Neural progenitor cell (in vitro differentiated cells): ENCODE measurements at regions not wholly inside any gene's neighbourhood (a gene's known extent, or its start where the extent isn't known, plus 50 kb on each side); places are given as distances from the start of the nearest gene placed in this dataset.

Experiments
- DNase-seq: peaks from one replicate; pipeline ENCODE4 v3.0.0-alpha.2; 2016; ENCODE audit warnings: low spot score
- H2AFZ ChIP-seq: fragments of 200-600 bp; sonication (generic); replicated peaks from 2 replicates; pipeline ENCODE4 v1.6.1; 2016; ENCODE audit warnings: antibody characterized with exemption
- H3F3A ChIP-seq: fragments of 200-600 bp; sonication (generic); 2 replicates; pipeline ENCODE4 v1.6.1; 2016; ENCODE audit warnings: antibody characterized with exemption, low read depth
- H3K27ac ChIP-seq: fragments of 200-600 bp; sonication (generic); 2 replicates; pipeline ENCODE4 v1.5.1; 2016; ENCODE audit warnings: mild to moderate bottlenecking
- H3K27me3 ChIP-seq: fragments of 200-600 bp; sonication (generic); 2 replicates; pipeline ENCODE4 v1.6.1; 2016; ENCODE audit warnings: mild to moderate bottlenecking, moderate library complexity
- H3K36me3 ChIP-seq: fragments of 200-600 bp; sonication (generic); 2 replicates; pipeline ENCODE4 v1.5.1; 2016
- H3K4me1 ChIP-seq: fragments of 200-600 bp; sonication (generic); 2 replicates; pipeline ENCODE4 v1.6.1; 2016; ENCODE audit warnings: mixed run types
- H3K4me2 ChIP-seq: fragments of 200-600 bp; sonication (generic); 2 replicates; pipeline ENCODE4 v1.6.1; 2016
- H3K4me3 ChIP-seq: fragments of 200-600 bp; sonication (generic); 2 replicates; pipeline ENCODE4 v1.5.1; 2016
- H3K79me2 ChIP-seq: fragments of 200-600 bp; sonication (generic); 2 replicates; pipeline ENCODE4 v1.6.1; 2016; ENCODE audit warnings: low read depth
- H3K9ac ChIP-seq: fragments of 200-600 bp; sonication (generic); 2 replicates; pipeline ENCODE4 v1.6.1; 2016
- H3K9me3 ChIP-seq: fragments of 200-600 bp; sonication (generic); 2 replicates; pipeline ENCODE4 v1.5.1; 2016; ENCODE audit warnings: low read depth
- H4K20me1 ChIP-seq: fragments of 200-600 bp; sonication (generic); 2 replicates; pipeline ENCODE4 v1.6.1; 2016; ENCODE audit warnings: low read depth
- H3K27ac Mint-ChIP-seq: 3 replicates; pipeline ENCODE4 v1.8.0; 2021; ENCODE audit warnings: mixed read lengths
- H3K27me3 Mint-ChIP-seq: 2 replicates; pipeline ENCODE4 v1.8.0; 2022; ENCODE audit warnings: low read depth, mild to moderate bottlenecking, inconsistent platforms, moderate library complexity, mixed read lengths; ENCODE audit not compliant: insufficient read depth
- H3K36me3 Mint-ChIP-seq: 3 replicates; pipeline ENCODE4 v1.8.0; 2021; ENCODE audit warnings: mixed read lengths
- H3K4me1 Mint-ChIP-seq: 3 replicates; pipeline ENCODE4 v1.8.0; 2021; ENCODE audit warnings: mixed read lengths
- H3K4me3 Mint-ChIP-seq: 3 replicates; pipeline ENCODE4 v1.8.0; 2021; ENCODE audit warnings: mild to moderate bottlenecking, moderate library complexity, mixed read lengths
- H3K9me3 Mint-ChIP-seq: 3 replicates; pipeline ENCODE4 v1.8.0; 2020; ENCODE audit warnings: mixed read lengths
- EZH2 ChIP-seq: fragments of 200-600 bp; sonication (generic); IDR thresholded peaks from 2 replicates; pipeline ENCODE4 v1.6.1; 2017; ENCODE audit warnings: antibody characterized with exemption, mild to moderate bottlenecking, moderate library complexity
- EZH2phosphoT487 ChIP-seq: fragments of 200-600 bp; sonication (generic); IDR thresholded peaks from 2 replicates; pipeline ENCODE4 v1.6.1; 2017; ENCODE audit warnings: antibody characterized with exemption
- TF ChIP-seq, protein P1 (sequence below): fragments of 200-600 bp; sonication (generic); IDR thresholded peaks from 2 replicates; pipeline ENCODE4 v1.5.1; 2017; ENCODE audit warnings: antibody characterized with exemption, mild to moderate bottlenecking

DNA sequence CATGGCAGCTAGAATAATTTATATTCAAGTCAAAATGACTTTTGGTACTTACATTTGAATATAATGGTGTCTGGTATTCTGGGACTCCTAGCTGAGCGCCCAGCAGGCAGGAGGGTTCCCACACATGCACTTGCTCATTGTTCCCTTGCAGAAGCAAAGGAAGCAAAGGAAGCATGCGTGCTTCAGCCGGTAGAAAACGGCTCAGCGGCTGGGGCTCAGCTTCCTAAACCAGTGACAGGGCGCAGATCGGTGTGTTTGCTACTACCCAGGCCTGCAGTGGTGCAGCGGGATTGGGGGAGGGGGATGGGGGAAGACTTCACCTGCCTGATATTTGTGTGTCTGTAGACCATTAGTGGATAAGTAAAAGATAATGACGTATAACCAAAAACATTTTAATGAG, 978.3 kb upstream of the TENM3 start:
- Histone ChIP-seq H3K9ac (no peak overlapping the region), H2AFZ (peak overlapping the region; percentile 69), H3K9me3 (no peaks in the 10 kb centered on the region), H3K79me2 (no peaks in the 10 kb centered on the region), H3K27ac (no peak overlapping the region), H4K20me1 (no peaks in the 10 kb centered on the region), H3K4me2 (peak overlapping the region; percentile 33), H3F3A (peaks cover 4% of the 10 kb centered on the region), H3K4me3 (no peak overlapping the region), H3K36me3 (no peaks in the 10 kb centered on the region), H3K4me1 (peaks cover 30% of the 10 kb centered on the region), H3K27me3 (no peaks in the 10 kb centered on the region)
- Mint-ChIP-seq H3K4me1 (peaks cover 37% of the 10 kb centered on the region), H3K27ac (no peak overlapping the region), H3K4me3 (no peak overlapping the region), H3K9me3 (no peaks in the 10 kb centered on the region), H3K27me3 (no peaks in the 10 kb centered on the region), H3K36me3 (no peaks in the 10 kb centered on the region)
- peak; percentile 55 for DNase-seq
- TF ChIP-seq, protein P1, sequence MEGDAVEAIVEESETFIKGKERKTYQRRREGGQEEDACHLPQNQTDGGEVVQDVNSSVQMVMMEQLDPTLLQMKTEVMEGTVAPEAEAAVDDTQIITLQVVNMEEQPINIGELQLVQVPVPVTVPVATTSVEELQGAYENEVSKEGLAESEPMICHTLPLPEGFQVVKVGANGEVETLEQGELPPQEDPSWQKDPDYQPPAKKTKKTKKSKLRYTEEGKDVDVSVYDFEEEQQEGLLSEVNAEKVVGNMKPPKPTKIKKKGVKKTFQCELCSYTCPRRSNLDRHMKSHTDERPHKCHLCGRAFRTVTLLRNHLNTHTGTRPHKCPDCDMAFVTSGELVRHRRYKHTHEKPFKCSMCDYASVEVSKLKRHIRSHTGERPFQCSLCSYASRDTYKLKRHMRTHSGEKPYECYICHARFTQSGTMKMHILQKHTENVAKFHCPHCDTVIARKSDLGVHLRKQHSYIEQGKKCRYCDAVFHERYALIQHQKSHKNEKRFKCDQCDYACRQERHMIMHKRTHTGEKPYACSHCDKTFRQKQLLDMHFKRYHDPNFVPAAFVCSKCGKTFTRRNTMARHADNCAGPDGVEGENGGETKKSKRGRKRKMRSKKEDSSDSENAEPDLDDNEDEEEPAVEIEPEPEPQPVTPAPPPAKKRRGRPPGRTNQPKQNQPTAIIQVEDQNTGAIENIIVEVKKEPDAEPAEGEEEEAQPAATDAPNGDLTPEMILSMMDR, result no peak
- TF ChIP-seq EZH2phosphoT487 (no peak), EZH2 (no peak)

DNA sequence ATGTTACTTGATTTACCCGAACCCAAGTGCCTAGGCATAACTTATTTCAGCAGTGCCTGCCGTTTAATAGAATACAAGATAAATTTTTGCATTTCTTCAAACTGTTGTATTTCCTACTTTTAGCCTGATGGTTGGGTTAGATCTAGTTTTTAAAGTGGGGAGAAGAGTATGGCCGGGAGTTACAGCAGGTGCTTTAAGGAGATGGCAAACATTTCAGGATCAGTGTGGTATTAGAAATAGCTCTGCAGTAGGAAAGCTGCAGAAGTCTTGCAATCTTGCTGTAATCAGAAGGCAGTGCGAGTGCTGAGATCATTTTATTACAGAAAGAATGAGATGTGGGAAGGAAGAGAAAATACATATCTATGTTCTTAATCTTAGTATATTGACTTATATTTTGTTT, 977.8 kb upstream of the TENM3 start:
- Histone ChIP-seq H3K36me3 (no peaks in the 10 kb centered on the region), H3K27me3 (no peaks in the 10 kb centered on the region), H3K4me2 (no peak overlapping the region), H3K9me3 (no peaks in the 10 kb centered on the region), H3K4me1 (peaks cover 27% of the 10 kb centered on the region), H3K79me2 (no peaks in the 10 kb centered on the region), H3K9ac (no peak overlapping the region), H3K4me3 (no peak overlapping the region), H3F3A (peaks cover 4% of the 10 kb centered on the region), H3K27ac (no peak overlapping the region), H2AFZ (no peak overlapping the region), H4K20me1 (no peaks in the 10 kb centered on the region)
- H3K4me1 Mint-ChIP-seq, result peaks cover 34% of the 10 kb centered on the region
- no peaks in the 10 kb centered on the region for H3K9me3 Mint-ChIP-seq
- H3K36me3 Mint-ChIP-seq, result no peaks in the 10 kb centered on the region
- no peak for DNase-seq
- H3K27ac Mint-ChIP-seq, result no peak overlapping the region
- no peak for TF ChIP-seq EZH2phosphoT487
- TF ChIP-seq, protein P1, result no peak
- TF ChIP-seq EZH2, result no peak
- H3K4me3 Mint-ChIP-seq, result no peak overlapping the region
- H3K27me3 Mint-ChIP-seq, result no peaks in the 10 kb centered on the region

- H3K27ac Mint-ChIP-seq, result no peak overlapping the region
- no peaks in the 10 kb centered on the region for H3K36me3 Mint-ChIP-seq
- no peak overlapping the region for H3K27ac ChIP-seq
These were observed 972.0 kb upstream of the TENM3 start for GRCh38 chr4:181271116-181271640.

More at GRCh38 chr4:181271116-181271640, 972.0 kb upstream of the TENM3 start:
- no peaks in the 10 kb centered on the region for H3K36me3 ChIP-seq
- Mint-ChIP-seq H3K4me3 (no peak overlapping the region), H3K27me3 (no peaks in the 10 kb centered on the region), H3K9me3 (peaks cover 2% of the 10 kb centered on the region), H3K4me1 (peaks cover 11% of the 10 kb centered on the region)
- no peak overlapping the region for H3K4me3 ChIP-seq
- no peaks in the 10 kb centered on the region for H4K20me1 ChIP-seq
- H2AFZ ChIP-seq, result no peak overlapping the region
- no peaks in the 10 kb centered on the region for H3K4me1 ChIP-seq
- no peak overlapping the region for H3K4me2 ChIP-seq
- TF ChIP-seq, protein P1, result no peak
- TF ChIP-seq EZH2 (no peak), EZH2phosphoT487 (no peak)
- H3K27me3 ChIP-seq, result no peaks in the 10 kb centered on the region
- H3K79me2 ChIP-seq, result no peaks in the 10 kb centered on the region
- no peaks in the 10 kb centered on the region for H3K9me3 ChIP-seq
- H3K9ac ChIP-seq, result no peak overlapping the region
- no peak for DNase-seq
- no peaks in the 10 kb centered on the region for H3F3A ChIP-seq
